Heart left ventricle (tissue), 13 donors: ENCODE measurements at regions not wholly inside any gene's neighbourhood (a gene's known extent, or its start where the extent isn't known, plus 50 kb on each side); places are given as distances from the start of the nearest gene placed in this dataset.

Experiments
- CTCF ChIP-seq, 12 donors: fragments of 200-600 bp; sonication (generic) in 4 of 12; IDR thresholded peaks; one replicate each; pipeline versions ENCODE4 v1.5.0 to v1.8.0; 2018 to 2022; ENCODE audit warnings: antibody characterized with exemption in 12 of 12, mild to moderate bottlenecking in 5 of 12
- POLR2A ChIP-seq, 2 donors: fragments of 450-650 bp; IDR thresholded peaks; one replicate each; pipeline ENCODE4 v1.6.1; 2017; ENCODE audit warnings: antibody characterized with exemption in 2 of 2, mild to moderate bottlenecking in 2 of 2, moderate library complexity in 2 of 2
- donor health status: ischemic (EF 13 %, LVEDD 7.1; RV severe dilation, severe dysfunction).
- donor health status: DM: no; HTN: yes; CAD: no.
- donor health status: DM: no; HTN: no; CAD: no.
- donor health status: ischemic (EF 25% LVEDD 6.9; RV normal size, moderate dysfunction).
- donor health status: ischemic (EF 25% LVEDD 5.7; RV mildly dilated, moderate dysfunction).
- donor health status: ischemic (EF 35%, LVEDD 5.7; RV mildly dilated, moderate dysfunction).
- donor health status: nonischemic (EF 11% LVEDD 7.7; RV severe dilation, severe dysfunction).
- donor health status: DM: yes; HTN: yes; CAD: no.
- donor health status: PGD.
- donor health status: ischemic (EF 29% LVEDD 5.4; RV normal size, mild dysfunction).
- donor health status: nonischemic (EF 23%, LVEDD 6.1; RV moderate dilation, normal function).

- TF ChIP-seq CTCF (IDR thresholded peaks at IDR 0.05) (no peak), POLR2A (IDR thresholded peaks at IDR 0.05) (no peak)
Measured at GRCh38 chr3:88712552-88712951, 394.9 kb upstream of the EPHA3 start.
